ENCODE measurements at regions not wholly inside any gene's neighbourhood (a gene's known extent, or its start where the extent isn't known, plus 50 kb on each side); places are given as distances from the start of the nearest gene placed in this dataset.

- DNase-seq (ENCODE audit: low read depth): no peak
Observed at GRCh38 chr2:183283209-183283608, 159.0 kb downstream of the NUP35 start.

- DNase-seq (ENCODE audit: low read depth): peak; percentile 96
Observed at GRCh38 chr2:183284606-183285005, 160.4 kb downstream of the NUP35 start.

- no peak for DNase-seq (ENCODE audit: low read depth)
Observed at GRCh38 chr2:183291436-183291835, 167.2 kb downstream of the NUP35 start.

- DNase-seq (ENCODE audit: low read depth): no peak
Observed at GRCh38 chr2:183292028-183292427, 167.8 kb downstream of the NUP35 start.

- no peak for DNase-seq (ENCODE audit: low read depth)
Observed at GRCh38 chr2:183339311-183339710, 215.1 kb downstream of the NUP35 start.

- no peak for DNase-seq (ENCODE audit: low read depth)
Observed at GRCh38 chr2:183341057-183341456, 216.8 kb downstream of the NUP35 start.

GRCh38 chr2:183347969-183348368, 223.7 kb downstream of the NUP35 start:
- no peak for DNase-seq (ENCODE audit: low read depth)

- DNase-seq (ENCODE audit: low read depth): no peak
Observed at GRCh38 chr2:183348492-183348891, 224.2 kb downstream of the NUP35 start.

GRCh38 chr2:183349091-183349490, 224.8 kb downstream of the NUP35 start:
- peak; percentile 29 for DNase-seq (ENCODE audit: low read depth)

- no peak for DNase-seq (ENCODE audit: low read depth)
Observed at GRCh38 chr2:183359867-183360266, 235.6 kb downstream of the NUP35 start.

GRCh38 chr2:183371545-183371944, 247.3 kb downstream of the NUP35 start:
- DNase-seq (ENCODE audit: low read depth): no peak

- peak; percentile 3 for DNase-seq (ENCODE audit: low read depth)
Observed at GRCh38 chr2:183375821-183376220, 251.6 kb downstream of the NUP35 start.

GRCh38 chr2:183383854-183384253, 259.6 kb downstream of the NUP35 start:
- DNase-seq (ENCODE audit: low read depth): no peak

- no peak for DNase-seq (ENCODE audit: low read depth)
Observed at GRCh38 chr2:183389546-183390080, 265.4 kb downstream of the NUP35 start.

GRCh38 chr2:183390109-183390508, 265.9 kb downstream of the NUP35 start:
- no peak for DNase-seq (ENCODE audit: low read depth)

GRCh38 chr2:183404392-183404791, 280.1 kb downstream of the NUP35 start:
- no peak for DNase-seq (ENCODE audit: low read depth)

- DNase-seq (ENCODE audit: low read depth): no peak
Observed at GRCh38 chr2:183408562-183408961, 284.3 kb downstream of the NUP35 start.

GRCh38 chr2:183409662-183410061, 285.4 kb downstream of the NUP35 start:
- no peak for DNase-seq (ENCODE audit: low read depth)

- no peak for DNase-seq (ENCODE audit: low read depth)
Observed at GRCh38 chr2:183416753-183417152, 292.5 kb downstream of the NUP35 start.

GRCh38 chr2:183426825-183427224, 302.6 kb downstream of the NUP35 start:
- no peak for DNase-seq (ENCODE audit: low read depth)

- no peak for DNase-seq (ENCODE audit: low read depth)
Observed at GRCh38 chr2:183427558-183427957, 303.3 kb downstream of the NUP35 start.

- no peak for DNase-seq (ENCODE audit: low read depth)
Observed at GRCh38 chr2:183428881-183429280, 304.6 kb downstream of the NUP35 start.

GRCh38 chr2:183438541-183438940, 314.3 kb downstream of the NUP35 start:
- no peak for DNase-seq (ENCODE audit: low read depth)

- DNase-seq (ENCODE audit: low read depth): no peak
Observed at GRCh38 chr2:183455056-183455455, 330.8 kb downstream of the NUP35 start.
